Body of pancreas (tissue), 4 donors: ENCODE measurements at regions not wholly inside any gene's neighbourhood (a gene's known extent, or its start where the extent isn't known, plus 50 kb on each side); places are given as distances from the start of the nearest gene placed in this dataset.

Source experiments
- POLR2A ChIP-seq, 3 donors: fragments of 450-650 bp; IDR thresholded peaks; one replicate each; pipeline ENCODE4 v1.6.1; 2016; ENCODE audit warnings: antibody characterized with exemption in 3 of 3, mild to moderate bottlenecking in 2 of 3
- TF ChIP-seq, protein P1 (sequence below), 7 experiments: fragments of 450-650 bp in 4 of 7; fragments of 200-600 bp in 3 of 7; sonication (generic) in 3 of 7; IDR thresholded peaks; one replicate each; pipeline ENCODE4 v1.5.1; 2016 to 2019; ENCODE audit warnings: antibody characterized with exemption in 7 of 7

DNA sequence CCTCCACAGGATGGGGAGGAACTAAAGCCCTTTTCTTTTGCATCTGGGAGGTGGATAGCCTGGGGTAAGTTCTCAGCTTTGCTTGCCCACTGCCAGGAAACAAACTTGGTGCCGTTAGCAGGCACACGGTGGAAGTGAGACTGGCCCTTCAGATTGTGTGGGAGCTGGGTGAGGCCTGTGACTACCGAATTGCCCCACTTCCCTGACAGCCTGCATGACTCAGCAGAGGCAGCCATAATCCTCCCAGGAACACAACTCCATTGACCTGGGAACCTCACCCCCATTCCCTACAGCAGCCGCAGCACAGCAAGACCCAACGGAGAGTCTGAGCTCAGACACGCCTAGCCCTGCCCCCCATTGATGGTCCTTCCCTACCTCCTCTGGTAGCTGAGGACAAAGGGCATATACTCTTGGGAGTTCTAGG is 282.6 kb downstream of the KLF13 start:
- TF ChIP-seq POLR2A (IDR thresholded peaks at IDR 0.05), result no peak
- TF ChIP-seq, protein P1, sequence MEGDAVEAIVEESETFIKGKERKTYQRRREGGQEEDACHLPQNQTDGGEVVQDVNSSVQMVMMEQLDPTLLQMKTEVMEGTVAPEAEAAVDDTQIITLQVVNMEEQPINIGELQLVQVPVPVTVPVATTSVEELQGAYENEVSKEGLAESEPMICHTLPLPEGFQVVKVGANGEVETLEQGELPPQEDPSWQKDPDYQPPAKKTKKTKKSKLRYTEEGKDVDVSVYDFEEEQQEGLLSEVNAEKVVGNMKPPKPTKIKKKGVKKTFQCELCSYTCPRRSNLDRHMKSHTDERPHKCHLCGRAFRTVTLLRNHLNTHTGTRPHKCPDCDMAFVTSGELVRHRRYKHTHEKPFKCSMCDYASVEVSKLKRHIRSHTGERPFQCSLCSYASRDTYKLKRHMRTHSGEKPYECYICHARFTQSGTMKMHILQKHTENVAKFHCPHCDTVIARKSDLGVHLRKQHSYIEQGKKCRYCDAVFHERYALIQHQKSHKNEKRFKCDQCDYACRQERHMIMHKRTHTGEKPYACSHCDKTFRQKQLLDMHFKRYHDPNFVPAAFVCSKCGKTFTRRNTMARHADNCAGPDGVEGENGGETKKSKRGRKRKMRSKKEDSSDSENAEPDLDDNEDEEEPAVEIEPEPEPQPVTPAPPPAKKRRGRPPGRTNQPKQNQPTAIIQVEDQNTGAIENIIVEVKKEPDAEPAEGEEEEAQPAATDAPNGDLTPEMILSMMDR (IDR thresholded peaks at IDR 0.05), result no peak
